Sigmoid colon (tissue), 4 donors: ENCODE measurements at regions not wholly inside any gene's neighbourhood (a gene's known extent, or its start where the extent isn't known, plus 50 kb on each side); places are given as distances from the start of the nearest gene placed in this dataset.

Source experiments
- CTCF ChIP-seq, 4 experiments: fragments of 450-650 bp in 3 of 4; fragments of 200-600 bp in 1 of 4; IDR thresholded peaks; one replicate each; pipeline ENCODE4 v1.5.1; 2016 to 2019; ENCODE audit warnings: antibody characterized with exemption in 4 of 4, mild to moderate bottlenecking in 3 of 4, moderate library complexity in 2 of 4
- POLR2AphosphoS5 ChIP-seq, 4 donors: sonication (generic); formaldehyde crosslinking; IDR thresholded peaks; one replicate each; pipeline ENCODE4 v1.6.1; 2017; ENCODE audit warnings: antibody characterized with exemption in 4 of 4

- no peak for TF ChIP-seq CTCF (IDR thresholded peaks at IDR 0.05)
- TF ChIP-seq POLR2AphosphoS5 (IDR thresholded peaks at IDR 0.05) = peak; percentile 6 to 68 (median 34)
Observed at GRCh38 chr2:82494739-82495138, 1964.3 kb downstream of the SUCLG1 start.
